ENCODE measurements at regions not wholly inside any gene's neighbourhood (a gene's known extent, or its start where the extent isn't known, plus 50 kb on each side); places are given as distances from the start of the nearest gene placed in this dataset.

DNA sequence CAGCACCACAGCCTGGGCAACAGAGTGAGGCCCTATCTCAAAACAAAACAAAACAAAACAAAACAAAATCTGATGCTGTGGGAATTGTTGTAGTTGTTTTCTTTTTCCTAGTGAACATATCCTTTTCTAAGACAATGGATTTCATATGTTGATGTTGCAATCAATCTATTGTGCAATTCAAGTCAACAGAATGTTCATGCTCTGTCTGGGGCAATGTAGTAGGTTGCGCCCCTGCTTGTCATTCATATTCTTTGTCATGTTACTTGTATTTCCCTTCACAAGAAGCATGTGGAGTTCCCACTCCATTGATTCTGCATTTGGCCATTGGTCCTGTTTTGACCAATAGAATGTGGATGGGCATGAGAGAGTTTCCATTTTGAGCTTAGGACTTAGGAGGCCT is 223.9 kb downstream of the DUSP10 start:
- no peak for TF ChIP-seq POLR2A (IDR thresholded peaks at IDR 0.05)
- no peak for TF ChIP-seq CTCF (IDR thresholded peaks at IDR 0.05)

Measured in body of pancreas (tissue), 4 donors.